Kidney (tissue), 13 donors: ENCODE measurements at regions not wholly inside any gene's neighbourhood (a gene's known extent, or its start where the extent isn't known, plus 50 kb on each side); places are given as distances from the start of the nearest gene placed in this dataset.

Source experiments
- DNase-seq, 5 donors: peaks; one replicate each; pipeline ENCODE4 v3.0.0-alpha.2; 2013 to 2020
- FAIRE-seq: peaks from 2 replicates; lab custom pipeline; 2012; peaks lifted over from hg19 to GRCh38; lab: Jason Lieb, UNC
- H3K27ac ChIP-seq, 2 donors: one replicate each; pipeline ENCODE4 v1.7.0; 2013; ENCODE audit warnings: low read depth in 2 of 2, low read length in 2 of 2, inconsistent platforms in 1 of 2
- H3K27me3 ChIP-seq: one replicate; pipeline ENCODE4 v1.7.1; 2013; ENCODE audit warnings: low read length, inconsistent platforms; ENCODE audit not compliant: control insufficient read depth, insufficient read depth
- H3K36me3 ChIP-seq, 3 donors: one replicate each; pipeline versions ENCODE4 v1.7.0 to v1.7.1; 2013; ENCODE audit warnings: low read length in 3 of 3, control low read depth in 1 of 3, inconsistent platforms in 1 of 3; ENCODE audit not compliant: insufficient read depth in 3 of 3, control insufficient read depth in 2 of 3
- H3K4me1 ChIP-seq, 3 donors: one replicate each; pipeline versions ENCODE4 v1.7.0 to v1.7.1; 2013; ENCODE audit warnings: low read length in 3 of 3, inconsistent platforms in 1 of 3, low read depth in 1 of 3; ENCODE audit not compliant: control insufficient read depth in 2 of 3, insufficient read depth in 2 of 3
- H3K4me3 ChIP-seq, 3 donors: one replicate each; pipeline versions ENCODE4 v1.7.0 to v1.8.1; 2013; ENCODE audit warnings: low read length in 3 of 3, control low read depth in 1 of 3, inconsistent platforms in 1 of 3
- H3K9ac ChIP-seq, 3 donors: one replicate each; pipeline versions ENCODE4 v1.7.0 to v1.7.1; 2013; ENCODE audit warnings: low read length in 3 of 3, control low read depth in 1 of 3, inconsistent platforms in 1 of 3
- H3K9me3 ChIP-seq, 3 donors: one replicate each; pipeline versions ENCODE4 v1.7.0 to v1.7.1; 2013; ENCODE audit warnings: low read length in 3 of 3, control low read depth in 1 of 3, inconsistent platforms in 1 of 3; ENCODE audit not compliant: control insufficient read depth in 2 of 3, insufficient read depth in 1 of 3
- intact Hi-C: fragments of 100-400 bp; cut with DNase I; formaldehyde crosslinking; loops from one replicate; pipeline ENCODE4 v1.11.1; 2022
- TF ChIP-seq, protein P1 (sequence below): IDR thresholded peaks from 3 replicates; pipeline ENCODE4 v1.5.1; 2012; ENCODE audit warnings: mild to moderate bottlenecking, moderate library complexity, borderline replicate concordance; ENCODE audit not compliant: insufficient read depth; ENCODE audit errors: extremely low read depth
- donor health status: control.
- donor health status: control.
- donor health status: control.
- donor health status: control.
- donor health status: control.
- donor health status: DM: yes; HTN: yes; CAD: no.
- donor health status: Normal renal cell carcinoma (clear cell type).

DNA sequence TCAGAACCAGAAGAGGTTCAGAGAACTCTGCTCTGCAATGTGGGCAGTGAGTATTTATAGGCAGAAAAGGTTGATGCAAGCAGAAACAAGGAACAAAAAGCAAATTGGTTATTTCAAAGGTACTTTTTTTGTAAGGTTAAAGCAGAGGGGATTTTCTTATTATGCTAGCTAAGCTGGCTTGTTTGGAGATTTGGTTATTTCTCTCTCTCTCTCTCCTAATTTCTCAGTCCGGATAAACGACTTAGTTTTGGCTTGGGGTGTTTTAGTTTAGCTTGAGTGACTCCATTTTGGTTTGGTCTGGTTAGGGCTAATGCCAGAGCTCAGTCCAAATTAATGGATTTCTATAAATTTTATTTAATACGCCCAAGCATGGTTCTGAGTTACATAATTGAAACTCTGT is 566.8 kb downstream of the SH2D4B start:
- DNase-seq: no peak
- TF ChIP-seq, protein P1, sequence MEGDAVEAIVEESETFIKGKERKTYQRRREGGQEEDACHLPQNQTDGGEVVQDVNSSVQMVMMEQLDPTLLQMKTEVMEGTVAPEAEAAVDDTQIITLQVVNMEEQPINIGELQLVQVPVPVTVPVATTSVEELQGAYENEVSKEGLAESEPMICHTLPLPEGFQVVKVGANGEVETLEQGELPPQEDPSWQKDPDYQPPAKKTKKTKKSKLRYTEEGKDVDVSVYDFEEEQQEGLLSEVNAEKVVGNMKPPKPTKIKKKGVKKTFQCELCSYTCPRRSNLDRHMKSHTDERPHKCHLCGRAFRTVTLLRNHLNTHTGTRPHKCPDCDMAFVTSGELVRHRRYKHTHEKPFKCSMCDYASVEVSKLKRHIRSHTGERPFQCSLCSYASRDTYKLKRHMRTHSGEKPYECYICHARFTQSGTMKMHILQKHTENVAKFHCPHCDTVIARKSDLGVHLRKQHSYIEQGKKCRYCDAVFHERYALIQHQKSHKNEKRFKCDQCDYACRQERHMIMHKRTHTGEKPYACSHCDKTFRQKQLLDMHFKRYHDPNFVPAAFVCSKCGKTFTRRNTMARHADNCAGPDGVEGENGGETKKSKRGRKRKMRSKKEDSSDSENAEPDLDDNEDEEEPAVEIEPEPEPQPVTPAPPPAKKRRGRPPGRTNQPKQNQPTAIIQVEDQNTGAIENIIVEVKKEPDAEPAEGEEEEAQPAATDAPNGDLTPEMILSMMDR: no peak
- H3K9ac ChIP-seq: no peak overlapping the region
- no peaks in the 10 kb centered on the region for H3K36me3 ChIP-seq
- intact Hi-C loops: no loop called here
- H3K27me3 ChIP-seq: no peaks in the 10 kb centered on the region
- no peak overlapping the region for H3K4me3 ChIP-seq
- no peaks in the 10 kb centered on the region for H3K4me1 ChIP-seq
- no peaks in the 10 kb centered on the region for H3K9me3 ChIP-seq
- no peak for FAIRE-seq
- H3K27ac ChIP-seq: no peak overlapping the region

DNA sequence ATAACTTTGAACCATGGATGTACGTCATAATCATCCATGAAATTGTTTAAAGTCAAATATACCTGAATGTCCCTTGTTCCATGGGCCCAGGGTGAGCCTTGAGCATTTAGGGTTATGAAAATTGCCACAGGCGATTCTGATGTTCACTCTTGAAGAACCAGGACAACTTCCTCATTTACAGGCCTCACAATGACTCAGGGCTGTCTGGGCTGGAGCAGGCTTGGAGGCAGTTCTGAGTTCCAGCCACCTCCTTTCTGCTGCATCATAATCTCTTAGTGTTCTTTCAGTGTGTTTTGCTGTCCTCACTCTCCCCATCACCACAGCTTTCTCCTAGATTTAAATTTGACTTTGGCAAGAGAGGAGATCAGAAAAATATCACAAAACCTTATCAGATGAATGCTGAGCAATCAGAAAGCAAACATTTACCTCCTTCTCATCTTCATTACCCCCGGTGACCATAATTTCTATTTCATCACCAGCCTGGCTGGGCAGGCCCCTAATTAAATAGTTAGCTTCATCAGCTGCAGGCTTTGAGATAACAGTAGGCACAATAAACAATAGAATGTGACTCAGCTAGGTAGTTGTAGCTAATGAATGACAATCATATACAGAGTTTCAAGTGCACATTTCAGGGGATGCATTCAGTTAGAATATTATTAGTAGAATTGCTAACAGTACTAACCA is 571.0 kb downstream of the SH2D4B start:
- Histone ChIP-seq H3K36me3 (no peaks in the 10 kb centered on the region), H3K27me3 (no peaks in the 10 kb centered on the region), H3K9me3 (no peaks in the 10 kb centered on the region), H3K4me1 (no peaks in the 10 kb centered on the region), H3K4me3 (no peak overlapping the region), H3K27ac (no peak overlapping the region), H3K9ac (no peak overlapping the region)
- DNase-seq: no peak
- intact Hi-C loops: no loop called here
- no peak for FAIRE-seq
- TF ChIP-seq, protein P1: no peak

DNA sequence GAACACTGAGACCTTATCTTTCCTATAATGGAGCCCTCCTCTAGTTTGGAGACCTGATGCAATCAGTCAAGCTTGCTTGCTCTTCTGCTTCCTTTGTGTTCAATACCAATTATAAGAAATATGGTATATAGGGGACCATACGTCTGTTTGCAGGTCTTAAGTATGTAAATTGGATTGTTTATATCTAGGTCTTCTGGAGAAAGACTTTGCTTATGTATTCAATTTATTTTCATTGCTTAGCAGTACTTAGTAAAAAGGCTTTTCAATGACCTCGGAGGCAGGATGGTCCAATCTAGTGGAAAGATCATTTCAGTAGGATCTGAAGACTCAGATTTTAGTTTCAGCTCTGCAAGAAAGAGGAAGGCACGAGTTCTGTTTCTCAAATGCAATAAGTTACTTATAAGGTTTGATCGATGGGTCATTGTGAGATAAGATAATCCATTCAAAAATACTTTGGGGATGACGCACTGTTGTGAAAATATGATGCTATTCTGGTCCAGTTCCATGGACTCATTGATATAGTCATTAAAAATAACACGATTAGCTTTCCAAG is 571.6 kb downstream of the SH2D4B start:
- Histone ChIP-seq H3K27me3 (no peaks in the 10 kb centered on the region), H3K27ac (no peak overlapping the region), H3K4me3 (no peak overlapping the region), H3K36me3 (no peaks in the 10 kb centered on the region), H3K9me3 (no peaks in the 10 kb centered on the region), H3K4me1 (no peaks in the 10 kb centered on the region), H3K9ac (no peak overlapping the region)
- intact Hi-C loops: no loop called here
- TF ChIP-seq, protein P1: no peak
- DNase-seq (no peak), FAIRE-seq (no peak)
